SK-N-SH (cell line): ENCODE measurements at regions not wholly inside any gene's neighbourhood (a gene's known extent, or its start where the extent isn't known, plus 50 kb on each side); places are given as distances from the start of the nearest gene placed in this dataset.
A peak's percentile ranks its signal among the peaks of the same experiment; 100 is the strongest.

ENCODE experiments used
- CTCF ChIA-PET: fragments of 300-600, 350-600 bp; formaldehyde crosslinking; extraction: SDS; loops from one replicate; lab custom pipeline; 2021; lab: Yijun Ruan, JAX
- POLR2A ChIA-PET: fragments of 350-600 bp; sonication (Branson Sonifier 250); formaldehyde crosslinking; extraction: SDS; loops from one replicate; lab custom pipeline; 2020; ENCODE audit warnings: antibody characterized with exemption, inconsistent platforms; lab: Yijun Ruan, JAX
- DNase-seq: peaks from one replicate; pipeline ENCODE4 v3.0.0; 2012
- H2AFZ ChIP-seq: fragments of 200-600 bp; sonication (generic); 2 replicates; pipeline ENCODE4 v1.8.1; 2016; ENCODE audit warnings: antibody characterized with exemption, mild to moderate bottlenecking, low read depth
- H3F3A ChIP-seq: fragments of 200-600 bp; sonication (generic); replicated peaks from 2 replicates; pipeline ENCODE3; 2016; ENCODE audit warnings: antibody characterized with exemption, mild to moderate bottlenecking; ENCODE audit not compliant: insufficient read depth
- H3K27ac ChIP-seq, 2 experiments: fragments of 200-500 bp in 1 of 2; fragments of 200-600 bp in 1 of 2; sonication (Bioruptor generic) in 1 of 2; sonication (generic), shearing (Covaris generic) in 1 of 2; 2 replicates each; pipeline versions ENCODE4 v1.5.1 to v1.6.1; 2014 to 2016; ENCODE audit warnings: low read depth in 2 of 2, inconsistent platforms in 1 of 2, low read length in 1 of 2, mild to moderate bottlenecking in 1 of 2, mixed read lengths in 1 of 2
- H3K27me3 ChIP-seq: fragments of 200-600 bp; sonication (generic), shearing (Covaris generic); 2 replicates; pipeline ENCODE4 v1.6.1; 2016; ENCODE audit warnings: mixed run types; ENCODE audit not compliant: insufficient read depth
- H3K36me3 ChIP-seq, 2 experiments: fragments of 200-500 bp in 1 of 2; fragments of 200-600 bp in 1 of 2; sonication (Bioruptor generic) in 1 of 2; sonication (generic) in 1 of 2; replicated peaks in 1 of 2; 2 replicates each; pipeline versions ENCODE3 to v1.5.1; 2014 to 2016; ENCODE audit warnings: low read length in 1 of 2, mild to moderate bottlenecking in 1 of 2; ENCODE audit not compliant: insufficient read depth in 2 of 2, control insufficient read depth in 1 of 2
- H3K4me1 ChIP-seq, 2 experiments: fragments of 200-500 bp in 1 of 2; fragments of 200-600 bp in 1 of 2; sonication (Bioruptor generic) in 1 of 2; sonication (generic), shearing (Covaris generic) in 1 of 2; 2 replicates each; pipeline versions ENCODE4 v1.5.1 to v1.6.1; 2014 to 2016; ENCODE audit warnings: low read depth in 1 of 2, low read length in 1 of 2, mixed run types in 1 of 2; ENCODE audit not compliant: insufficient read depth in 2 of 2, control insufficient read depth in 1 of 2
- H3K4me2 ChIP-seq: fragments of 200-600 bp; sonication (generic), shearing (Covaris generic); 2 replicates; pipeline ENCODE4 v1.6.1; 2017; ENCODE audit warnings: mixed run types
- H3K4me3 ChIP-seq, 2 experiments: fragments of 200-500 bp in 1 of 2; fragments of 200-600 bp in 1 of 2; sonication (Bioruptor generic) in 1 of 2; sonication (generic), shearing (Covaris generic) in 1 of 2; 2 replicates each; pipeline versions ENCODE4 v1.5.1 to v1.8.1; 2014 to 2016; ENCODE audit warnings: low read depth in 2 of 2, inconsistent platforms in 1 of 2, low read length in 1 of 2, mild to moderate bottlenecking in 1 of 2, mixed read lengths in 1 of 2, moderate library complexity in 1 of 2
- H3K79me2 ChIP-seq: fragments of 200-600 bp; sonication (generic); 2 replicates; pipeline ENCODE4 v1.8.1; 2017; ENCODE audit warnings: mild to moderate bottlenecking; ENCODE audit not compliant: insufficient read depth
- H3K9ac ChIP-seq: fragments of 200-600 bp; sonication (generic); 2 replicates; pipeline ENCODE4 v1.6.1; 2017; ENCODE audit warnings: mixed run types
- H3K9me2 ChIP-seq: fragments of 200-600 bp; sonication (generic); 2 replicates; pipeline ENCODE4 v1.6.1; 2017; ENCODE audit warnings: mixed run types
- H3K9me3 ChIP-seq: fragments of 200-600 bp; sonication (generic); 2 replicates; pipeline ENCODE4 v1.6.1; 2017; ENCODE audit warnings: mixed run types, mild to moderate bottlenecking, moderate library complexity
- H4K20me1 ChIP-seq: fragments of 200-600 bp; sonication (generic); 2 replicates; pipeline ENCODE4 v1.6.1; 2017; ENCODE audit warnings: mild to moderate bottlenecking, mixed run types; ENCODE audit not compliant: insufficient read depth
- ELF1 ChIP-seq: IDR thresholded peaks from 2 replicates; pipeline ENCODE4 v1.4.0; 2012
- EZH2phosphoT487 ChIP-seq: fragments of 200-600 bp; sonication (generic); IDR thresholded peaks from 2 replicates; pipeline ENCODE4 v1.6.1; 2017; ENCODE audit warnings: low read depth, mixed run types, mild to moderate bottlenecking, antibody characterized with exemption, moderate library complexity, borderline replicate concordance
- FOSL2 ChIP-seq: IDR thresholded peaks from 2 replicates; pipeline ENCODE4 v1.4.0; 2012; ENCODE audit warnings: low read depth, mild to moderate bottlenecking, moderate library complexity, borderline replicate concordance
- FOXM1 ChIP-seq: IDR thresholded peaks from 2 replicates; pipeline ENCODE4 v1.4.0; 2012; ENCODE audit warnings: low read depth, mild to moderate bottlenecking
- GABPA ChIP-seq: IDR thresholded peaks from 2 replicates; pipeline ENCODE4 v1.4.0; 2012; ENCODE audit warnings: low read depth, mild to moderate bottlenecking
- GATA2 ChIP-seq: sonication (generic); formaldehyde crosslinking; IDR thresholded peaks from 2 replicates; pipeline ENCODE4 v1.5.0; 2020; ENCODE audit warnings: mild to moderate bottlenecking, missing genetic modification reagents
- NFIC ChIP-seq: IDR thresholded peaks from 2 replicates; pipeline ENCODE4 v1.4.0; 2012; ENCODE audit warnings: borderline replicate concordance
- PBX3 ChIP-seq: IDR thresholded peaks from 2 replicates; pipeline ENCODE4; 2012
- RAD21 ChIP-seq: IDR thresholded peaks from 2 replicates; pipeline ENCODE4 v1.6.1; 2012; ENCODE audit warnings: mild to moderate bottlenecking, low read length
- RXRA ChIP-seq: IDR thresholded peaks from 2 replicates; pipeline ENCODE4 v1.4.0; 2012; ENCODE audit warnings: low read depth, mild to moderate bottlenecking, borderline replicate concordance
- SMC3 ChIP-seq: IDR thresholded peaks from 2 replicates; pipeline ENCODE4 v1.6.1; 2012; ENCODE audit warnings: low read depth, low read length, improper control_type of control experiment
- TAF1 ChIP-seq: IDR thresholded peaks from 2 replicates; pipeline ENCODE4 v1.6.1; 2012; ENCODE audit warnings: low read depth, mild to moderate bottlenecking, low read length, moderate library complexity, borderline replicate concordance
- USF1 ChIP-seq: IDR thresholded peaks from 2 replicates; pipeline ENCODE4 v1.4.0; 2012; ENCODE audit warnings: low read depth, borderline replicate concordance
- WGBS: methylation state at CpG from one replicate; pipeline ENCODE4 v1.1.6; 2017; ENCODE audit warnings: low lambda C conversion rate; 5-methylcytosine and 5-hydroxymethylcytosine counted together
- TF ChIP-seq, protein P1 (sequence below): fragments of 150-350 bp; IDR thresholded peaks from 2 replicates; pipeline ENCODE4 v1.6.1; 2016; ENCODE audit warnings: mild to moderate bottlenecking, low read depth, low read length
- TF ChIP-seq, protein P2 (sequence below): fragments of 150-350 bp; IDR thresholded peaks from 2 replicates; pipeline ENCODE4 v1.6.1; 2017; ENCODE audit warnings: antibody characterized with exemption, low read length, low read depth, borderline replicate concordance

DNA sequence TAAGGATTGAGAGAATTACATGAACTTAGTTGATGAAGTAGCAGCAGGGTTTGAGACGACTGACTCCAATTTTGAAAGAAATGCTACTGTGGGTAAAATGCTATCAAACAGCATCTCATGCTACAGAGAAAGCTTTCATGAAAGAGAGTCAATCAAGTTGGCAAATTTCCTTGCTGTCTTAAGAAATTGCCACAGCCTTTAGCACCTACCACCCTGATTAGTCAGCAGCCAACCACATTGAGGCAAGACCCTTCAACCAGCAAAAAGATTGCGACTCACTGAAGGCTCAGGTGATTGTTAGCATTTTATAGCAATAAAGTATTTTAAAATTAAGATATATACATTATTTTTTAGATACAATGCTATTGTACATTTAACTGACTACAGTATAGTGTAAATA lies 80.9 kb downstream of the RAP2B start (continued):
- no peak for TF ChIP-seq PBX3

GRCh38 chr3:153244961-153245360 lies 82.9 kb downstream of the RAP2B start:
- no peak for DNase-seq
- Histone ChIP-seq H3K9me2 (no peaks in the 10 kb centered on the region), H3K9ac (no peak overlapping the region), H3K9me3 (0 out of 2 replicates have a peak, but pooled peaks cover 5% of the 10 kb centered on the region), H3K4me3 (no peak overlapping the region), H3K79me2 (no peaks in the 10 kb centered on the region), H3K4me2 (no peak overlapping the region), H3K27ac (no peak overlapping the region), H4K20me1 (no peaks in the 10 kb centered on the region), H3F3A (peaks cover 10% of the 10 kb centered on the region), H3K36me3 (no peaks in the 10 kb centered on the region), H3K27me3 (no peaks in the 10 kb centered on the region), H2AFZ (no peak overlapping the region), H3K4me1 (peaks cover 0 to 5% of the 10 kb centered on the region in 2 experiments; a peak in 1 of 4 replicates)
- ChIA-PET POLR2A (no interaction called here), CTCF (no interaction called here)
- TF ChIP-seq GATA2 (CRISPR knock-in tag) (no peak), ELF1 (no peak), GABPA (no peak), NFIC (no peak)
- WGBS, result 67% methylated on average over 3 of the region's 3 CpGs

- Histone ChIP-seq H3K9me2 (no peaks in the 10 kb centered on the region), H3K79me2 (no peaks in the 10 kb centered on the region), H4K20me1 (no peaks in the 10 kb centered on the region), H3K36me3 (no peaks in the 10 kb centered on the region), H3K27me3 (no peaks in the 10 kb centered on the region), H3K9me3 (0 out of 2 replicates have a peak, but pooled peaks cover 5% of the 10 kb centered on the region), H3K9ac (no peak overlapping the region), H3K4me3 (no peak overlapping the region), H3K4me2 (no peak overlapping the region), H2AFZ (no peak overlapping the region), H3K4me1 (peaks cover 0 to 5% of the 10 kb centered on the region in 2 experiments; a peak in 1 of 4 replicates), H3F3A (peaks cover 10% of the 10 kb centered on the region), H3K27ac (no peak overlapping the region)
- TF ChIP-seq FOSL2, result no peak
- no peak for TF ChIP-seq USF1
- no peak for DNase-seq
- CTCF ChIA-PET, result no interaction called here
- 97% methylated on average over 2 of the region's 2 CpGs for WGBS
- POLR2A ChIA-PET, result no interaction called here
Observed at GRCh38 chr3:153245661-153246060, 83.6 kb downstream of the RAP2B start.

GRCh38 chr3:153246331-153246730 lies 84.3 kb downstream of the RAP2B start:
- H3K9ac ChIP-seq, result no peak overlapping the region
- no peaks in the 10 kb centered on the region for H3K27me3 ChIP-seq
- WGBS, result 100% methylated on average over 1 of the region's 1 CpG
- 0 out of 2 replicates have a peak, but pooled peaks cover 5% of the 10 kb centered on the region for H3K9me3 ChIP-seq
- no peaks in the 10 kb centered on the region for H4K20me1 ChIP-seq
- H3K36me3 ChIP-seq, result no peaks in the 10 kb centered on the region
- peak overlapping the region in 1 of 2 experiments; percentile 33; a peak in 1 of 4 replicates for H3K27ac ChIP-seq
- POLR2A ChIA-PET, result no interaction called here
- no peak overlapping the region; the same call in 1 of the 2 replicates for H2AFZ ChIP-seq
- H3K4me1 ChIP-seq, result peaks cover 0 to 5% of the 10 kb centered on the region in 2 experiments; a peak in 1 of 4 replicates
- CTCF ChIA-PET, result no interaction called here
- no peak overlapping the region for H3K4me3 ChIP-seq
- DNase-seq, result no peak
- H3F3A ChIP-seq, result peaks cover 10% of the 10 kb centered on the region
- H3K9me2 ChIP-seq, result no peaks in the 10 kb centered on the region
- H3K4me2 ChIP-seq, result peak overlapping the region; percentile 38; the same call in 1 of the 2 replicates
- H3K79me2 ChIP-seq, result no peaks in the 10 kb centered on the region
- TF ChIP-seq RXRA (no peak), RAD21 (no peak), FOXM1 (no peak), TAF1 (no peak), EZH2phosphoT487 (no peak), ELF1 (no peak), SMC3 (no peak)
- TF ChIP-seq, protein P1, sequence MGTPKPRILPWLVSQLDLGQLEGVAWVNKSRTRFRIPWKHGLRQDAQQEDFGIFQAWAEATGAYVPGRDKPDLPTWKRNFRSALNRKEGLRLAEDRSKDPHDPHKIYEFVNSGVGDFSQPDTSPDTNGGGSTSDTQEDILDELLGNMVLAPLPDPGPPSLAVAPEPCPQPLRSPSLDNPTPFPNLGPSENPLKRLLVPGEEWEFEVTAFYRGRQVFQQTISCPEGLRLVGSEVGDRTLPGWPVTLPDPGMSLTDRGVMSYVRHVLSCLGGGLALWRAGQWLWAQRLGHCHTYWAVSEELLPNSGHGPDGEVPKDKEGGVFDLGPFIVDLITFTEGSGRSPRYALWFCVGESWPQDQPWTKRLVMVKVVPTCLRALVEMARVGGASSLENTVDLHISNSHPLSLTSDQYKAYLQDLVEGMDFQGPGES, result no peak
- TF ChIP-seq, protein P2, sequence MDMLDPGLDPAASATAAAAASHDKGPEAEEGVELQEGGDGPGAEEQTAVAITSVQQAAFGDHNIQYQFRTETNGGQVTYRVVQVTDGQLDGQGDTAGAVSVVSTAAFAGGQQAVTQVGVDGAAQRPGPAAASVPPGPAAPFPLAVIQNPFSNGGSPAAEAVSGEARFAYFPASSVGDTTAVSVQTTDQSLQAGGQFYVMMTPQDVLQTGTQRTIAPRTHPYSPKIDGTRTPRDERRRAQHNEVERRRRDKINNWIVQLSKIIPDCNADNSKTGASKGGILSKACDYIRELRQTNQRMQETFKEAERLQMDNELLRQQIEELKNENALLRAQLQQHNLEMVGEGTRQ, result no peak
